ENCODE measurements at regions not wholly inside any gene's neighbourhood (a gene's known extent, or its start where the extent isn't known, plus 50 kb on each side); places are given as distances from the start of the nearest gene placed in this dataset.
"Not testable (repeated sequence)": the region's sequence is repeated elsewhere in the genome, so short reads cannot be mapped to it uniquely, and the experiment has no call there.

DNA sequence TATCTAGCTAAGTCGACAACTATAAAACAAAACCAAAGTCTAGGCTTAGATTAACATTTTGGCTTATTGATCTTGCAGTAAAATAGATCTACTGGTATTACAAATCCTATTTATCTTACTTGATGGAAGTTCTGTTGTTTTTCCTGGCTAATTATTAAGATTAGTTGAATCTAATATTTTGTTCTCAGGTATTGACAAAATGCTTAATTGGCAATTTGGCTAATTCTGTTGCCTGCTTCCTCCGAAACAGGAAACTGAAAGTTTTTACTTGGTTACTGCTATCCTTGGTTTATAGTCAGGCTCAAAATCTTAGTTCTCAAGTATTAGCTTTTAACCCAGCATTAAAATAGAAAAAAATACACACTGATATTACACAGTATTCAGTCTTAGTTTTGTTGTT, 820.5 kb downstream of the NR2F1-AS1 start:
- no peak for DNase-seq

DNA sequence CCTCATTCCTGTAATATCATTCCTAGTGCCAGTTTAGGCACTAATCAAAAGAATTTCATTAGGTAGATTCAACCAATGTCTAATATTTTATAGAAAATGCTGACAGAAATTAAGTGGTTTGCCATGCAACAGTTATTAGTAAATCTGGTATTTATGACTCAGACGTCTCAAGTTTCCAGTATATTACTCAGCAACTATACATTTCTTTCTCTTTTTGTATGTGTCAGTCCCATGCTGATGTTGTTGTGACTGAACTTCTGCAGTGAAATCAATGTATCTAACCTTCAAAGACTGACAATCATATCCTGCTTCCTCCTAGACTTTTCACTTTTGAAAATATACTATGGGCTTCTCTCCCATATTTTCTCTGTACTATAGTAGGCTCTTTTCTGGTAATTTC, 822.5 kb downstream of the NR2F1-AS1 start:
- no peak for DNase-seq

DNA sequence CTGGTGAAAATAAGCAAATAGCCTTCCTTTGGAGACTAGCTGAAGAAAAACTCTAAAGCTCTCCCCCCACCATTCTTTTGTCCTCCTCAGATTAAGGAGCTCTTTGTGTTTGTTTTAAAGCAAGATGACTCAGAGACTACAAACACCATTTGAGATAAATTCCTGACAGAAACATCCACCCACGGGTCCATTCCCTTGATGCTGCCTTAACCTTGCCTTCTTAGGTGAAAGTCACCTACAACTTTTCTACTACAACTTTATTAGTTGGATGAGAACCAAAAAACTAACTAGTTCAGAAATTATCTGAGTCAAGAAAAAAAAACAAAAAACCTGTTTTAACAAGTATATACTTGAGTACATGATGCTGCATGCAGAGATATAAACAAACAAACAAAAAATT, 831.1 kb downstream of the NR2F1-AS1 start:
- no peak for DNase-seq

DNA sequence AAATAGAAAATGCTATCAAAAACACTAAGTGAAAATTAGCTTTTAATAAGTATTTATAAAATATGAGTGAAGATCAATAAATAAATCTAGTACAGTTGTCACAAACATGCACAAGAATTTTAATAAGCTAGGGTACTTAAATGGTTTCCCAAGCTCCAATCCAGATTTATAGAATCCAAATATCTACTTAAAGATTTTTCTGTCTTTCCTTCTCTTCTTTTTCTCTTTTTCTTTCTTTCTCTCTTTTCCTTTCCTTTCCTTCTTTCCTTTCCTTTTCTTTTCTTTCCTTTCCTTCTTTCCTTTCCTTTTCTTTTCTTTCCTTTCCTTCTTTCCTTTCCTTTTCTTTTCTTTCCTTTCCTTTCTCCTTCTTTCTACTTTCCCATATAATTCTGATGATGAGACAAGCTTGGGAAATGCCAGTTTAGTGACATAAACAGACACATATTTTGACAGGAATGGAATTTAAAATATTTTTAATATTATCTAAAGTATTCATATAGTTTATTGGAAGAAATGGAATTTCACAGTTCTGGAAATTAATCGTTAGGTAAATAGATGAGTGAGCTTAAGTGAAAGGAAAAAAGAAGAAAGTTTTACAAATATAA, 832.8 kb downstream of the NR2F1-AS1 start:
- DNase-seq: no peak

DNA sequence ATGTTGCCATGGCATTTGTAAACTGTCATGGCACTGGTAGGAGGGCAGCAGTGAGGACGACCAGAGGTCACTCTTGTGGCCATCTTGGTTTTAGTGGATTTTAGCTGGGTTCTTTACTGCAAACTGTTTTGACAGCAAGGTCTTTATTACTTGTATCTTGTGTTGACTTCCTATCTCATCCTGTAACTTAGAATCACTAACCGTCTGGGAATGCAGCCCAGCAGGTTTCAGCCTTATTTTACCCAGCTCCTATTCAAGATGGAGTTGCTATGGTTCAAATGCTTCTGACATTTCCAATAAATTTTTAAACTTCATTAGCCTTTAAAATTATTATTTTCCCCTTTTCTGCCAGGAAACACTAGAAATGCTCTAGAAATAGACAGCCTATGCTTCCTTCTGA, 839.1 kb downstream of the NR2F1-AS1 start:
- DNase-seq: no peak

DNA sequence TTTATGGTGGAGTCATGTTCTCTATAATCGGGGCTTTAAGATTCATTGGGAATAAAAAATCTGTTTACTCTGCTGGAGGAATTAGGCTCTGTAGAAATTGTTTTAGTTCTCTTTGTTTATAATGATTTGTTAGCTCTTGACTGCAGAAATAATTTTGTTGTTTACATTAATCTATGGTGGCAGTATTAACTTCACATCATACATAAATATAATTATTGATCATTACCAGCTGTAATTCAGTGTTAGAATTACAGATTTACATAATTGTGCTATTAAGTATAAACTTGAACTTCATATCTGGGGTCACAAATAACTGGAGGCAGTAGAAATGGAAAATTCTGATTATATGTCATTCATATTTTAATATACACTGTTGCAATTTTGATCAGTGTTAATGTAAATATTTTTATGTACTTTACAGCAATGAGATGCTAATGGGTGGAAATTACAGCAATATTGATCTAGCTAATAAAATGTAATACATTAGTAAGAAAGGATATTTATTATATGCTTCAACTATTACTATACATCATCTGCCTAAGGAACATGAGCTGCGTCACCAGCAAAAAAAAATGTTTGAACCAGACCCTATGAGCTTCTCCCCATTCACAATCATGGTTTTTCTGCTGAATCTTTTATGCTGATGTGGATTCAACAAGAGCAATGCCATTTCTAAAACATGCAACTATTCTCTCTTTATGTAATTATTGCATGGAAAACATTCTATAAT, 846.6 kb downstream of the NR2F1-AS1 start:
- no peak for DNase-seq

DNA sequence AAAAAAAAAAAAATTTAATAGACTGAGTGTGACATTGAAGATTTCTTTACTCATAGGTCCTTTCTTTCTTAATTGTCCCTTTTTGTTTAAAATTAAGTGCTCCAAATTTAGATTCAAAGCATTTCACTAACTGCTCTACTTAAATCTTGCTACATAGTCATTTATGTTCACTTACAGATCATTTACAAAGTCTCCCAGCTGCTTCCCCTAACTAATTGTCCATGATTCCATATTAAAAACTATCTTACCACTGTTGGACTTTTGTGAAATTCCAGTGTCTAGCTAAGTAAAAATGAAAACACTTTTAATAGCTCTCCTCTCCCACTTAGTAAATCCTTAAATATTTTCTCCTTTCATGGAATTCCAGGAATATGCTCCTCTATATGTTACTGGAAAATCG, 850.5 kb downstream of the NR2F1-AS1 start:
- DNase-seq: no peak

DNA sequence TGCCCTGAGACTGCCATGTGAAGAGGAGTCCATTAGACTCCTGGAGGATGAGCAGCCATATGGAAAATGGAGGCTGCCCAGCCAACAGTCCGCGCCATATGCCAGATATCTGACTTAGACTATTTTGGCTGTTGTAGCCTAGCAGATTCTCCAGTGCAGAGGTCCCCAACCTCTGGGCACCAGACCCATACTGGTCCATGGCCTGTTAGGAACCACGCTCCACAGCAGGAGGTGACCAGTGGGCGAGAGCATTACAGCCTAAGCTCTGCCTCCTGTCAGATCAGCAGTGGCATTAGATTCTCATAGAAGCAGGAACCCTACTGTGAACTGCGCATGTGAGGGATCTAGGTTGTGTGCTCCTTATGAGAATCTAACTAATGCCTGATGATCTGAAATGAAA, 851.9 kb downstream of the NR2F1-AS1 start:
- DNase-seq: no peak

DNA sequence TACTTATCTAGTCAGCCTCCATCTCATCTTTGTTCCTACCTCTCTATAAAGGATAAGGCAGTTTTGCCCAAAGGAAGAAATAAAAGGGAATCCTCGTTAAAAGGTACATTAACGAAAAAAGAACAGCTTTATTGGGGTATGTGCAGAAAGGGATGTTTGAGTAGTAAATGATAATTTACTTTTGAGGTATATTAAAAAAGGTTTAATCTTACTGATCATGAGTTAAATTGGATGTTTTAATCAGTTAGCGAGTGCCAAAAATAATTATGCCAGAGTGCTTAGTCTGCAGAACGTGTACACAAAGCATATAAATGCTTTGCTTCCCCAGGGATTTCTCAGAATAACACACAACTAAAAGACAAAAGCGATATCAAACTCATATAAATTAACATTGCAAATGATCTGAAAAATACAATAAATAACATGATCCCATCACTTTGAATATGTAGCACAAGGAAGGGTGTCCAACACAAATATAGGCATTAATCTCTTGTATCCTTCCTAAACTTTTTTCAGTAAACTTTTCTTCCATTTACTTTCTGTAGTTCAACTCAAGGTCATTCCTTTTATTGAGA, 865.0 kb downstream of the NR2F1-AS1 start:
- no peak for DNase-seq

DNA sequence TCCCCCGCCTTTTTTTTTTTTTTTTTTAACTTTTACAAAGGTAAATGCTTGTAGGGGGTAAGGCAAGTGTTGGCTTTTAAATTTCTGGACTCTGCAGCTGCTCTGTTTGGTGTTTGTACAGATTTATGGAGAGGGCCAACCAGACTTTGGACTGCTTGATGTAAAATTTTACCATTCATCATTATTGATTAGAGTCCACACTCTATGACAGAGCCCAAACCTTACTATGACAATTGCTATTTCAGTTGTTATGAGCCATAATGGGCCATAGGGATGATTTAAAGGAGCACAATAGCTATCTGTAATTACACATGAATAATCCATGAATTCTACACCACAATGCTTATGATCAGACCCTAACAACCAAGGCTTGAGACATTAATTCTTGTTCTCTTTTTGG, 867.2 kb downstream of the NR2F1-AS1 start:
- no peak for DNase-seq

DNA sequence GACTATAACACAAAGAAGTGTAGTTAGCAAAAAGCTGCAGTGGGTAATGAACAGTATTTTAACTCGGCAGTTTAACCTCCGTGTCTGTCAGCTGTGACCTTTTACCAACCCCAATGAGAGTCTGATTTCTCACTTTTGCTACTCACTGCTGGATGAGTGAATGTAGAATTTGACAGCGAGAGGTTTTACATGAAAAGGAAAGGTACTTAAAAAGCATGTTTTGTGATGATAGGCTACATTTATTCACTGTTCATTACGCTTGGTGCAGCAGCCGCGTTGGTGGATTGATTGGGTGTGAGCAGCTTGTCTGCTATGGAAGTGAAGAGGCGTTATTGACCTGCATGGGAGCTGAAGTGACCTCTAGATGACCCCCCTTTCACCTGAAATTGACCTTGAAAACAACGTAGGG, 867.7 kb downstream of the NR2F1-AS1 start:
- DNase-seq: no peak

DNA sequence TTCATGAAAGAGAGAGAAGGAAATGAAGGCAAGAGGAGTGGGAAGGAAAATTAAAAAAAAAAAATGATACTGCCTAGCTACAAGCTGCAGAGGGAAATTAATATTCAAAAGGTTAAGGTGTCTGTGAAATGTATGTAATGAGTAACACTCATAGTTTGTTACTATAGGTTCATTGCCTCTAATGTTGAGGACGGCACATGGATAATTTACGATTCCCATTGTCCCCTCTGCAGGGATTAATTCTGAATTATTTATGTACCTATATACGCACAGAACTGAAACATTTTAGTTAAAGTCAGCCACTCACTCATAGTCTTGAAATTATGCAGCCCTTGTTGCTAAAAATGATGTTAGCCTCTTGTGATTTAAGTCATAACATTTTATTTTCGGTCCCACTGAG, 869.1 kb downstream of the NR2F1-AS1 start:
- no peak for DNase-seq

DNA sequence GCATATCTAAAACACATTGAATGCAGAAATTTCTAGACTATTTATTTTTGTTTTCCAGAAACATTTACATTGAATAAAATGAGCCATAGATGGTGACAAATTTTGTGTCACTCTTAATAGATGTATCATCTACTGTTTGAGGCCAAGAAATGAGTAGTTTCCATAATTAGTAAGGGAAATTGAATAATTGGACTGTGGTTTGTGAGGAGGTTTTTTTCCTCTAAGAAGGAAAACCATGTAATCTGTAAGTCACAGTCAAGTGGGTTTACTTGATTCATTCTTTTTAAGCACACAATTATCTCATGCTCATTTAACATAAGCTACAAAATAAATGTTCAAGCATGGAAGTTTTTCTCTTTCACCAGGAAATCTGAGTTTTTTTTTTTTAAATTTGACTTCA, 876.4 kb downstream of the NR2F1-AS1 start:
- no peak for DNase-seq

DNA sequence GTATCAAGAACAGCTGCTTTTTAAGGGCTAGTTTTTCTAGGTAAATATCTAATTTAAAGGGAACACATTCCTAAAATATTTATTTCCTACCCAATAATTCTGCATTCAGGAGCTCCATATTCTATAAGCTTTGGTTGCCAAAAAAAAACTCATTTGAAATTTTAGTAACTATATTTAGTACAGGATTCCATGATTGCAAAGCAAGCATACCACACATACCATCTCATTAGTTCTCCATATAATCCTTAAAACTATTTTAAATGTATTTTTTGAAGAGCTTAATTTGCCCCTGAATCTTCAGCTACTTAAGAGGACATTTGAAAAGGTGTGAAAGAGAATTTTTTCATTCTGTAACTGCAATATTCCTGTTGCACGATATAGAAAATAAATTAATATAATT, 877.0 kb downstream of the NR2F1-AS1 start:
- DNase-seq: no peak

DNA sequence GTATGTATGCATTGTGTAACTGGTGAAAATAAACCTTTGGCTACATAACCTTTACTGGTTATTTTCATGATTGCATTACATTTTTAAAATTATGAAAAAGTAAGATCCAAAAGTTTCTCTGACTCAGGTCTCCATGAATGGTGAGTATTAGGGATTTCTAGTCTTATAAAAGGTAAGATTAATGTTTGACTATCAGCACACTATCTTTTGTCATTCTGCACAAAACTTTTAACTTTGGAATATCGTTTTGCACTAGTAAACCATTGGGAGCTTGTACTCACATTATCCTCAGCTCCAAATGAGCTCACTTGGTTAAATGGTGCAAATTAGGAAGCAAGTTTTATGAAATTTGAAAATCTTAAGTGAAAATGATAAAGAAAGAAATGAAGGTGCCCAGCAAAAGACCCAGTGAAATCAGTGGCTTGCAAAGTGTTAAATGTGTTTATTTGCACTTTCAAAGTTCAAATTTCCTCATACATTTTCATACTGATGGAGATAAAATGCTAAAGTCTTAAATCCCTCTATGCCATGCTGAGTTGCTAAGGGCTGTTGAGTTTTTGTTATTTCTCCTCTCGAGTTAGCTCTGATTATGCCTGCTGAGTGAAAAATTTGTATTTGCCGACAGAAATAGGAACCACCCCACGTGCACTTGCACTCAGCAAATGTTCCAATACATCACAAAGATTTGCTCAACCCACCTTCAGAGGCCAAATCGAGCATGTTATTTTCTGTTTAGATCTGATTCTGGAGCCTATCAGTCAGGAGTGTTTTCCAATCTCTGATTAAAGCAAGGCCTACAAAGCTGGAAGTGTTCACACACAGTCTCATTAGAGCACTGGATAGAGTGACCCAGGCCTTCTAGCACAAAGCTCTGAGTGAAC, 885.7 kb downstream of the NR2F1-AS1 start:
- no peak for DNase-seq

DNA sequence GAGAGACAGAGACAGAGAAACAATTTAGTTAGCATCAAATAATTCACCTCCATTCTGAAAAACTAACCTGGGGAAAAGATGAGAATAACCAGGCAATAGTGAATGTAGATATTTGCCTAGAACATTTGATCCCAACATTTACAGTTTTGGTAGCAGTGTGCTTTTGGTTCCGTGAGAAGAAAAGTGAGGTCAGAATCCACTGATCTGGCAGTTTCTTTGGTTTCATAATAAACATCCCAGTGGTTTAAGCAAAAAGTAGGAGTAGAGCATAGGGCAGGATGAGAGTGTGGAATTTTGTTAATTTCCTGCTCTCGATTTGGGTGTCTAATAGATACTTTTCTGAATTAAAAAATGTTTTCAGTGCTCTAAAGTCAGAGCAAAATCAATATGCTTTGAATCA, 887.0 kb downstream of the NR2F1-AS1 start:
- no peak for DNase-seq

DNA sequence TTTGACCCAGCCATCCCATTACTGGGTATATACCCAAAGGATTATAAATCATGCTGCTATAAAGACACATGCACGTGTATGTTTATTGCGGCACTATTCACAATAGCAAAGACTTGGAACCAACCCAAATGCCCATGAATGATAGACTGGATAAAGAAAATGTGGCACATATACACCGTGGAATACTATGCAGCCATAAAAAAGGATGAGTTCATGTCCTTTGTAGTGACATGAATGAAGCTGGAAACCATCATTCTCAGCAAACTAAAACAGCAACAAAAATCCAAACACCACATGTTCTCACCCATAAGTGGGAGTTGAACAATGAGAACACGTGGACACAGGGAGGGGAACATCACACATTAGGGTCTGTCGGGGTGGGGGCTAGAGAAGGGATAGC, 889.1 kb downstream of the NR2F1-AS1 start:
- not testable (repeated sequence) for DNase-seq

DNA sequence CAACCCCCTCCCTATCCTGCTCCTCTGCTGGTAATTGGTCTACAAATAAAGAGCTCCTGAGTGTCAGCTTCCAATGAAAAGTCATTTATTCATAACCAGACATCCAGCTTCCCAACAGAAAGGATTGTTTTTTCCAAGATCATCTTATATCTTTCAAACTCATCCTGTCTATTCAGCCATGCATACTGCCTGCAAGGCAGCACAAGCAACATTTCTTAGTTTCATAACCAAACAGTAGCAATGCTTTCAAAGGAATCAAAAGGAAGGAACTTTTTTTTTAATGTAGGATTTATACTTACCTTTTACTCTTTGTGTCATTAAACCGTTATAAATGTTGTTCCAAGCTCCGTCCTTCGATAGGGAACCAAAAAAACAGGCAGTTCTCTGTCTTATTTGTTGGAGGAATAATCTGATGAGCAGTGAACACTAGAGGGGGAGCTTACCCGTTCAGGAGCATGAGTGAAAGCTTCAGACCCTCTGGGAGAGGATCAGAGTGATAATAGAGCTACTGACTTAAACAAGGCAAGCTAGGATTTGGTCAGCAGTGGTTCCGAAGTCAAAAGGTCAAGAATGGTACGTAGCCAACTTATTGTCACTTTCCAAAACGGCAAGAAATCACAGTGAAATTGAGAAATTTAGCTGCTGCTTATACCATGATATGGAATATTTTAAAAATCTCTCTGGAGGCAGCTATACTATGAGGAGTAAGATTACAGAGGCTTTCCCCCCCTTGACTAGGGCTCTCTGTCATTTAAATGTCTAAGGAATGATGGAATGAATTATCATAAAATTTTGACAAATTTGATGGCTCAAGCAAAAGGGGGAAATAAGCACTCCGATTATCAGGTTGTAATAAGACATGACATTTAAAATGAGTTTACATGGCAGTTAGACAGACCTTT, 892.9 kb downstream of the NR2F1-AS1 start:
- no peak for DNase-seq

DNA sequence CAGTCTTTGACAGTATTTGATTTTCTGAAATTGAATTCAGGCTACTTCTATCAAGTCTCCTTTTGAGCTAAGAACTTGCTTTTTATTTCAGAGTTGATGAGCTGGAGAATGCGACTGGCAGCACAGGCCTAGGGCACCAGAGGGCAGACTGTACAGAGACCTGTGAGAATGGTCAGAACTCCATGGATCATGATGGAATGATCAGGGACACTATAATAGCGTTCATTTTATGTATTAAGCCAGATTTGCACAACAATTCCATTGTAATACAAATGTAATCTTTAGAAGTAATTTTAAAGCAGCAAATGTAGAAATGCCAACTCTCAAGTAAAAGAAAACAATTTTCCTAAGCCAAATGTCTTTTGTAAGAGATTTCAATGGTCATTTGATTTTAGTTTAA, 902.4 kb downstream of the NR2F1-AS1 start:
- no peak for DNase-seq

DNA sequence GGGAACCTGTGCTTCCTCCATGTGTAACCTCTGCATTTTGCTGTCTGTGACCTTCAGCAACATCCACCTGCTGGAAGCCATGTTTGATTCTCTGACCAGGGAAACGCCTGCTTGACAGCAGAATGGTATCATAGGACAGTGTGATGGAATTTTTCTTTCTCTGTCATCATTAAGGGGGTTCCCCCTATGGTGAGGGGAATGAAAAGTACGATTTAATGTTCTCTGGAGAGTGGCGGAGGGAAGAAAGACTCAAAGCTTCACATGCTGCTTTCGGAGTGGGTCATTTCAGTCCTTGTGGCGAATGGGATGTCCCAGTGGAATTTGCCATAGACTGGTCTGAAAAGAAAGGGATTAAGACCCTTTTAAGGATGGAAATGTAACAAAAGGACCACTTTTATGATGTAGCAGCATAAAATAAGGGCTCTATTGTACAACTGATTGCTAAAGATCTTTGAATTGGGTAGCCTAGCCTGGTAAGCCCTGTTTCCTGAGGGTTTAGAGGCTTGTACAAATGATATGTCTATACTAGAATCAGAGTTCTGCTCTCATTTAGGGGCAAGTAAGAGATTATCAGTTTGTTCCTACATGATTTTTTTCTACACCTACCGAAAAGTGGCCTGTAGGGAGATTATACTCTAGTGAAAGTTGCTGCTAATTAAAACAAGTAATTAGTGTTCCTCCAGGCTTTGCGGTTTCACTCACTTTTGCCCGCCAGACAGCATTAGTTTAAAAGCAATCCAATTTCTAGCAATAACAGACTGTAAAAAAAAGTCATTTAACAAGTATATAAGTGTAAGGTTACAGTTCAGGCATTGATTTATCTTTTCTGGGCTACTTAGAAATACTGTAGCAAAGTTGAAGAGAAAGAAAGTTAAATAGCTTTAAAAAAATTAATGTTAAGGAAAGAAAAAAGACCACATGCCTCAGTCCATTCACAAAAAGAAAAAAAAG, 904.5 kb downstream of the NR2F1-AS1 start:
- no peak for DNase-seq

DNA sequence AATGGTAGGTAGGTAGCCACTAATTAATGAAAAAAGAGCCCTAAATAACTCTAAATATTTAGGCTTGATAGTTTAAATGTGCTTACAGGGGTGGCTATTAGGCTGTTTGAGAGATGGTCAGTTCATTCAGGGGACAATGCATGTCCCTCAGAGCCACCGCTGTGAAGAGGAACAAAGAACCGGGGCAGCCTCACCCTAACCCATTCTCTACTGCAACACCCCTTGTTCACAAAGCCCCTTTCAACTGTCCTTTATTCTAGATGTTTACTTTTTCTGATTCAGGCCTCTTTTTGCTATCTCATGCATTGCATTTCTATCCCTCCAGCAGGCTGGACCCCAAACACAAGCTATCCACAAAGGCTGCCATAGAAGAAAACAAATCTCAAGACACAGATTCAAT, 906.7 kb downstream of the NR2F1-AS1 start:
- DNase-seq: no peak

Data from stimulated activated naive CD4-positive, alpha-beta T cell (primary cell).